ENCODE measurements at regions not wholly inside any gene's neighbourhood (a gene's known extent, or its start where the extent isn't known, plus 50 kb on each side); places are given as distances from the start of the nearest gene placed in this dataset.
"Not testable (repeated sequence)": the region's sequence is repeated elsewhere in the genome, so short reads cannot be mapped to it uniquely, and the experiment has no call there.

DNA sequence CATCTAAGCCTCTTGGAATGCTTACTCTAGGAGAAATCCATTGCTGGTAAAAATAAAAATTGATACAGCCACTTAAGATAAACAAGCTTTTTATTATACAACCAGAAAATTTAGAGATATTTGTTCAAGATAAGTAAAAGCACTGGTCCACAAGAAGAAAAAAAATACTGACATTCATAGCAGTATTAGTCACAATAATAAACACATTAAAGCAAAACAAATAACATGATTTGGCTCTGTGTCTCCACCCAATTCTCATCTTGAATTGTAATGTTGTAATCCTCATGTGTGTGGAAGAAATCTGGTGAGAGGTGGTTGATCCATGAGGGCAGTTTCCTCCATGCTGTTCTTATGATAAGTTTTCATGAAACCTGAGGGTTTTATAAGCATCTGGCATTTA lies 1093.5 kb upstream of the ADGRB3 start:
- Histone ChIP-seq H3K27ac (no peak overlapping the region), H3K4me3 (no peak overlapping the region)

DNA sequence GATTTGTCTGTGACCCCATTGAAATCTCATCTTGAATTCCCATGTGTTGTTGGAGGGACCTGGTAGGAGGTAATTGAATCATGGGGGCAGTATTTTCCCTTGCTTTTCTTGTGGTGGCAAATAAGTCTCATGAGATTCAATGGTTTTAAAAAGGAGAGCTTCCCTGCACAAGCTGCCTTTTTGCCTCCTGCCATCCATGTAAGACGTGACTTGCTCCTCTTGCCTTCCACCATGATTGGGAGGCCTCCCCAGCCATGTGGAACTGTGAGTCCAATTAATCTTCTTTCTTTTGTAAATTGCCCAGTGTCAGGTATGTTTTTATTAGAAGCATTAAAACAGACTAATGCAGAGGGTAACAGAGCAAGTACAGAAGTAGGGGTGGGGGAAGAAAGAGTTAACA lies 1097.0 kb upstream of the ADGRB3 start:
- Histone ChIP-seq H3K4me3 (no peak overlapping the region), H3K27ac (no peak overlapping the region)

DNA sequence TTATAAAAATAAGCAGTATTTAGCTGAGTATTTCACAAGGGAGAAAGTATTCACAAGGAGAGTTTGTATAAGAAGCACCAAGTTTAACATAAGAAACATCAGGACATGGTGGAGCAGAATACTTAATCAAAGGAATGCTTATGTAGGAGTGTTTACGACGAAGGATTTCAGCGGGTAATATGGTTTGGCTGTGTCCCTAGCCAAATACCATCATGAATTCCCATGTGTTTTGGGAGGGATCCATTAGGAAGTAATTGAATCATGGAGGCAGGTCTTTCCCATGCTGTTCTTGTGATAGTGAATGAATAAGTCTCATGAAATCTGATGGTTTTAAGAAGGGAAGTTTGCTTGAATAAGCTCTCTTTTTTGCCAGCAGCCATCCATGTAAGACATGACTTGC lies 1099.1 kb upstream of the ADGRB3 start:
- Histone ChIP-seq H3K4me3 (no peak overlapping the region), H3K27ac (no peak overlapping the region)

DNA sequence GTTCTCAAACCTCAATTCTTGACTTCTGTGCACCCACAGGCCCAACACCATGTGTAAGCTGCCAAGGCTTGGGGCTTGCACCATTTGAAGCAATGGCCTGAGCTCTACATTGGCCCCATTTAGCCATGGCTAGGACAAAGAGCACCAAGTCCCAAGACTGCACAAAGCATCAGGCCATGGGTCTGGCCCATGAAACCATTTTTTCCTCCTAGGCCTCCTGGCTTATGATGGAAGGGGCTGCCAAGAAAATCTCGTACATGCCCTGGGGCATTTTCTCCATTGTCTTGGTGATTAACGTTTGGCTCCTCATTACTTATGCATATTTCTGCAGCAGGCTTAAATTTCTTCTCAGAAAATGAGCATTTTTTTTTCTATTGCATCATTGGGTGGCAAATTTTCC lies 1128.7 kb upstream of the ADGRB3 start:
- H3K27ac ChIP-seq: no peak overlapping the region

DNA sequence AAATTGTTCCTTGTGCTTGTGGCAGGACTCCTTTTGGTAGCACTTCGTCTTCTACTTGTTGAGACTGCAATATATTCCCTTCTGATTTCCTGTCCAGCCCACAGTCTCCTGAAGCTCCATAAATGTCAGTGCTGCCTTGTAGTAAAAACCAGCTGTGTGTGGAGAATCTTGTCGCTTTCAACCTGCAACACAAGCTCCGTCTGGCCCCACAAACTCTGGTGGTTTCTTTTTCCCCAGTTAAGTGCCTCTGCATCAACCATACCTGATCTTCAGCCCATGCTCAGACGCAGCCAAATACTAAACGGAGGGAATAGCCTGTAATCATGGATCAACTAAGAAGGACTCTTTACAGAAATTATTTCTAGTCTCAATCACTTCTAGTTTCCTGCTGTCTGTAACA lies 1133.3 kb upstream of the ADGRB3 start:
- H3K27ac ChIP-seq: no peak overlapping the region
- no peak overlapping the region for H3K4me3 ChIP-seq

More for the DNA sequence above, 1128.7 kb upstream of the ADGRB3 start:
- H3K4me3 ChIP-seq: no peak overlapping the region

DNA sequence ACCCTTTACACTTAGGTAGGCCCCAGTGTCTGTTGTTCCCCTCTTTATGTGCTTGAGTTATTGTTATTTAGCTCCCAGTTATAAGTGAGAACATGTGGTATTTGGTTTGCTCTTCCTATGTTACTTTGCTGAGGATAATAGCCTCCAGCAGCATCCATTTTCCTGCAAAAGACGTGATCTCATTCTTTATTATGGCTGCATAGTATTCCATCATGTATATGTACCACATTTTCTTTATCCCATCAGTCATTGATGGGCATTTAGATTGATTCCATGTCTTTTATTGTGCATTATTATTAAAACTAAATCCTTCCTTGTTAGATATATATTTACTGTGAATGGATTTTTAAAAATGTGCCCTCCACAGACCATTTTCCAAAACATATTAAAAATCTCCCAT lies 1137.3 kb upstream of the ADGRB3 start:
- Histone ChIP-seq H3K4me3 (no peak overlapping the region), H3K27ac (no peak overlapping the region)

DNA sequence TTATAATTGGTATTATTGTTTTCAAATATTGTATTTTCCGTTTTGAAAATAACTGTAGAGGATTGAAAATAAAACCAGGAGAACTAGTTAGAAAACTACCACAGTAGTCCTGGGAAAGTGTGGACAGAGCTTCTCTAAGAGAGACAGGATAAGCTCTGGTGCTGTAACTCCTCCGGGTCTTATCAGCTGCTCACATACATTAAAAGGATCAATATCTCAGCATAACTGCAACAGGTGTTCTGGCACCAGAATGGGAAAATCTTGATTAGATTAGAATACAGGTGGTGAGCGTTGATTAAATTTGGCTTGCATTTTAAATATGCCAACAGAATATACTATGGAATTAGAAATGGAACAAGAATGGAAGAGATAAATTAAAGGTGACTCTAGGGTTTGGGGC lies 1138.9 kb upstream of the ADGRB3 start:
- H3K4me3 ChIP-seq: no peak overlapping the region
- H3K27ac ChIP-seq: no peak overlapping the region

DNA sequence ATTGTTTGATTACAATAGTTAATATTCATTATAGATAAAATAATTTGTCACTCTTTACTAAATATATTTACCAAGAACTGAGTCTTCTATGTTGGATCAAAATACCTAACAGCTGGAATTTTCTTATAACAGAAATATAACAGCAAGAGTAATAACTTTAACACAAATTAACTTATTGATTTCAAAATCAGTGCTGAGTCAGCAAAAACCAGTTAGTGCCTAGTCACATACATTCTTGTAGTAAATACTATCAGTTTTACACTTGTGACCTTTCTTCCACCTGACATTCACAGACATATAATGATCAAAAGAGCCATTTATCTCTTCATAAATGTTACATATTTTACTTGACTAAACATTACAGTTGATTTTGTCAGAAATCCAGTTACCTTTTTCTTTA lies 1141.4 kb upstream of the ADGRB3 start:
- H3K27ac ChIP-seq: no peak overlapping the region

DNA sequence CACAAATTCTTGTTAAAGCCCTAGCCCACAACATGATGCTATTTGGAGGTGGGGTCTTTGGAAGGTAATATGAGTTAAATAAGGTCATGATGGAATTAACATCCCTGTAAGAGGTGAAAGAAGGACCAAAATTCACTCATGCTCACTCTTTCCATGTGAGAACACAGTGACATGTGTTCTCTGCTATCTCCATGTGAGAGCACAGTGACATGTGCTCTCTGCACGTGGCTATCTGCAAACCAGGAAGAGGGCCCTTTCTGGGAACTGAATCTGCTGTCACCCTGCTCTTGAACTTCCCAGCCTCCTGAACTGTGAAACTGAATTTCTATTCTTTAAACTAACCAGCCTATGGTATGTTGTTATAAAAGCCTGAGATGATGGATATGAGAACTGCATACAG lies 1159.4 kb upstream of the ADGRB3 start:
- H3K4me3 ChIP-seq: no peak overlapping the region
- H3K27ac ChIP-seq: no peak overlapping the region

More for the DNA sequence above, 1141.4 kb upstream of the ADGRB3 start:
- H3K4me3 ChIP-seq: no peak overlapping the region

DNA sequence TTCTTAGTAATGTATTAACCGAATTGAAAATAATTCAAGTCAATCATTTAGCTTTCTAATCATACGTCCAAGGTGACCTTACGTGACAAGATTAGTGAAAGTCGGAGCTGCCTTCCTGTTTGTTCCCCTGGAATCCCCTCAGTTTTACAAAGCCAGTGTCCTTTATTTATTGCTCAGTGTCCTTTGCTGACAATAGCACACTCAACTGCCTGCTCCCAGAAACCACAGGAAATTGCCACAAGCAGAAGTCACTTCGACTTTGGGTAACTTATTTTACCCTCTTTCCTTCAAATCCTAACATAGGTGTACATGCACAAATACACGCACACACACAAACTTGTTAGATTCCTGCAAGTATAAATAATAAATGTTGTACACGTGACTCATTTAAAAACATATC lies 1167.7 kb upstream of the ADGRB3 start:
- H3K27ac ChIP-seq: no peak overlapping the region
- no peak overlapping the region for H3K4me3 ChIP-seq

DNA sequence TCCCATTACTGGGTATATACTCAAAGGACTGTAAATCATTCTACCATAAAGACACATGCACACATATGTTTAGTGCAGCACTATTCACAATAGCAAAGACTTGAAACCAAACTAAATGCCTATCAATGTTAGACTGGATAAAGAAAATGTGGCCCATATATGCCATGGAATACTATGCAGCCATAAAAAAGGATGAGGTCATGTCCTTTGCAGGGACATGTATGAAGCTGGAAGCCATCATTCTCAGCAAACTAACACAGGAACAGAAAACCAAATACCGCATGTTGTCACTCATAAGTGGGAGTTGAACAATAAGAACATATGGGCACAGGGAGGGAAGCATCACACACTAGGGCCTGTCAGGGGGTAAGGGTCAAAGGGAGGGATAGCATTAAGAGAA lies 1172.4 kb upstream of the ADGRB3 start:
- H3K27ac ChIP-seq, H3K4me3 ChIP-seq: not testable (repeated sequence)

DNA sequence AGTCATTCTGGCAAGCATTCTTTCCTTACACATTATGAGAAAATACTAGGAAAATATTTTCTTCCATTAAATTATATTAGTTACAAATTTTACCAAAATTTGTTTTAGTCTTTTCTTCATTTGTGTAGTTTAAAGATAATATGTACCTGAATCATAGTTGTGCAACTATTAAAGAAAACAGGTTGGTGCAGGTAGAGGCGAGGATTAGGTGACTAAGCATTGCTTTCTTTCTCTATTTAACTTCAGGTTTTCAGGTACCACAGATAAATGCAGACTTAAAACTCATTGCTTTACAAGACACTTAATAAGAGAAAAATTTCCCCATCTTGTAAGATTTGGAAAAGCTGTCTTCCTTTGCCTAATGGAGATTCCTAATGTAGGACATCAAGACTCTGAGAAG lies 1175.5 kb upstream of the ADGRB3 start:
- H3K4me3 ChIP-seq: no peak overlapping the region
- H3K27ac ChIP-seq: no peak overlapping the region

DNA sequence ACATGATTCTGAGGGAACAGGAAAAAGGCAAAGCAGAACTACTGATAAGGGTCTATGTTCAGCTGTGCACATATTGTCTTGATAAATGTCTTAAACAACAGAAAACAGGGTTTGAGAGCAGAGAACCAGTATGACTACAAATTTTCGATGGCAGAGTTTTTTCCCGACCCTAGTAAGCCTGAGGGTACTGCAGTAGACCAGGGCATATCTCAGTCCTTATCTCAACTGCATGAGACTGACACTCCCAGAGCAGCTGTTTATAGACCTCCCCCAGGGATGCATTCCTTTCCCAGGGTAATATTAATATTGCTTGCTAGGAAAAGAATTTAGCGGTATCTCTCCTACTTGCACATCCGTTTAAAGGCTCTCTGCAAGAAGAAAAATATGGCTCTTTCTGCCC lies 1176.8 kb upstream of the ADGRB3 start:
- Histone ChIP-seq H3K4me3 (no peak overlapping the region), H3K27ac (no peak overlapping the region)

DNA sequence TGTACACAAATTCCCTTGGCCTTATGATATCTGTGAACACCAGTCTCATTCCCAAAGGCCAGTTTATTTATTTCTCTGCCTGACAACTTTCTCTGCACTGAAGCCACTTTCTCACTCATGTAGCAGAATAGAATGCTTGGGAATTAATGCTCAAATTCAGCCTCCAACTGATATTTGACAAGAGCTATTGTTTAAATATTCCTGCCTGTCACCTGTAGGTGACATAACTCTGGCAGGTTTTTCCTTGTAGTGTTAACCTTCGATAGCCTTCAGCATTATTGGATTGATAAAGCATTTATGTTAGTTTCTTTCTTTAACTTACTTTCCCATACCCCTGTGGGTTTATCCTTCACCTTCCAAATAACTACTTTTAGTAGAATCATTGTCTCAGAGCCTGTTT lies 1183.2 kb upstream of the ADGRB3 start:
- H3K4me3 ChIP-seq: no peak overlapping the region
- no peak overlapping the region for H3K27ac ChIP-seq

DNA sequence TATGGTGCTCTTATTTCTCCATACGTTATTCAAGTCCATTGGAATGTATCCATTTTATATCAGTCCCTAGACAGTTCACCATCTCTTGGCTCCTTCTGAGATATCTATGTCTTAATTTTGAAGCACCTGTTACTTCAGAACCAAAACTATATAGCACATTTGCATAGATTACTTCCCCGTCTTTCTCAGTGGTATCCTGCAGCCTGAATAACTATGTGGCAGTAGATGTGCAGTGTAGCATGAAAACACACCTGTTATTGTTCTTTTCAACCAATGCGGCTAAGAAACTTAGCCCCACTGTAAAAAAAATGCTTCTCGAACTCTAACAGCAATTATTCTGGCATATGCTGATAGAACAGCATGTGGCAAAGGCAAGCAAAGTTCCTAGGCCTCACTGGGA lies 1184.4 kb upstream of the ADGRB3 start:
- H3K4me3 ChIP-seq: no peak overlapping the region
- no peak overlapping the region for H3K27ac ChIP-seq

DNA sequence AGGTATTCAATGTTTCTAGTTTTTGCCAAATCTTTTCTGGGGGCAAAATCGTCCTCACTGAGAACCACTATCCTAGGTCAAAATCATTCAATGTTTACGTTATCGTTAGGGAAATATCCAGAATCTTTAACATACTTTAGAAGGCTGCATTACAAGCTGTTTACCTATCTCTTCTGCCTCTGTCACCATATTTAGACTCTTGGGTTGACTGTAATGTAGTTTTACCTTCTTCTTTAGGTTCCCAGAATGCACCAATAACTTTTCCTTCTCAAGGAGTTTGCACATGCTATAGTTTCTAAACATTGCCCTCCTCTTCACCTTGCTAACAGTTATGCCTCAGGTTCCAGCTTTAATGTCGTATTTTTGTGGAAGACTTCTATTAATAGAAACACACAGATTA lies 1185.5 kb upstream of the ADGRB3 start:
- Histone ChIP-seq H3K4me3 (no peak overlapping the region), H3K27ac (no peak overlapping the region)

DNA sequence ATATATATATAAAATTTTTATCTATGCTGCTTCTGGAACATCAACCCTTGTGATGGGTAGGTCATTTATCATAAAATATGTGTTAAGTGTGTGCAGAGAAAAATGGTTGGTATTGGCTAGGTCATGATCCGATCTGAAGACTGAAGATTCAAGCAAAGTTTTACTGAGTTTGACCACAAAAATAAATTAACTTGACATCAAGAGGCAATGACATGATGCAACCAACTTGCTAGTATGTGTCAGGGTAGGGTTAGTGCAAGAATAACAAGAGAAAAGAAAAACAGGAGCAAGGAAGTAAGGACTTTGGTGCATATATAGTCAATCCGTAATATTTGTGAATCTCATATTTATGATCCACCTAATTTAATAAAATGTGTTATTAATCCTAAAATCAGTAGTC lies 1202.0 kb upstream of the ADGRB3 start:
- H3K27ac ChIP-seq: no peak overlapping the region
- no peak overlapping the region for H3K4me3 ChIP-seq

DNA sequence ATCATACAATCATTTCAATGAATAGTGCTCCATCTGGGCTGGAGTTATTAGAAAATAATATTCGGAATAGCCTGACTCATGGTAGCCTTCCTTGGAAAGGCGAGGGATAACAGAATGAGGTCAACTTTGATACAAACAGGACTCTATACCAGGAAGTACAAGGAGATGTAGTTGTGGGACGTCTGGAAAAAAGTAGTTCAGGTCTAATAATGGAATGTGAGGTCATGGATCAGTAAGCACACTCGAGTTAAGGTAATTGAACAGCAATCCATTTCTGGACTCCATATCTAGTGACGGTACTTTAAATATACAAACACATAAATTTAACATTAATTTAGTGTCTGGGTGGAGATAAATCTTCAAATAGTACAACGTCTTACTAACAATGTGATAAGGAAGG lies 1204.0 kb upstream of the ADGRB3 start:
- H3K4me3 ChIP-seq: no peak overlapping the region
- H3K27ac ChIP-seq: no peak overlapping the region

DNA sequence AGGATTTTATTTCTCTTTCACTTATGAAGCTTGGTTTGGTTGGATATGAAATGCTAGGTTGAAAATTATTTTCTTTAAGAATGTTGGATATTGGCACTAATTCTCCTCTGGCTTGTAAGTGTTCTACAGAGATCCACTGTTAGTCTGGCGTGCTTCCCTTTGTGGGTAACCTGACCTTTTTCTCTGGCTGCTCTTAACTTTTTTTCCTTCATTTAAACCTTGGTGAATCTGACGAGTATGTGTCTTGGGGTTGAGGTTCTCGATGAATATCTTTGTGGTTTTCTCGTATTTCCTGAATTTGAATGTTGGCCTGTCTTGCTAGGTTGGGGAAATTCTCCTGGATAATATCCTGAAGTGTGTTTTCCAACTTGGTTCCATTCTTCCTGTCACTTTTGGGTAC lies 1208.4 kb upstream of the ADGRB3 start:
- H3K27ac ChIP-seq, H3K4me3 ChIP-seq: not testable (repeated sequence)

DNA sequence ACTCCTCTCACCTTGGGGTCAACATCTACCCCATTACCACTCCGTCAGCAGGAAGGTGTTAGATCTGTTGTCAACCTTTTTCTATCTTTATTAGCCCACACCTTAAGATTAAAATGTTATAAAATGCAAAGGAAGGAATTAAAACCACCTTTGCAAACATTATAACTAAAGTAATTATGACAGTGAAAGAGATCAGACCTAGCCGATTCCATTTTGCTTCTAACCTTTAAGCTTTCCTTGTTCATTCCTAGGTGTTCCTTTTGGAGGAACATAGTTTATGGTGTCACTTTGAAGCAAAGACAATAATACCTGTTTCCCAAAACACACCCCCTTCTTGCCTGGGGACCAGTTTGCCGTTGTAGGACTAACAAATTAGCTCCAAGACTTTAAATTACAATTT lies 1223.0 kb upstream of the ADGRB3 start:
- no peak overlapping the region for H3K4me3 ChIP-seq
- no peak overlapping the region for H3K27ac ChIP-seq

DNA sequence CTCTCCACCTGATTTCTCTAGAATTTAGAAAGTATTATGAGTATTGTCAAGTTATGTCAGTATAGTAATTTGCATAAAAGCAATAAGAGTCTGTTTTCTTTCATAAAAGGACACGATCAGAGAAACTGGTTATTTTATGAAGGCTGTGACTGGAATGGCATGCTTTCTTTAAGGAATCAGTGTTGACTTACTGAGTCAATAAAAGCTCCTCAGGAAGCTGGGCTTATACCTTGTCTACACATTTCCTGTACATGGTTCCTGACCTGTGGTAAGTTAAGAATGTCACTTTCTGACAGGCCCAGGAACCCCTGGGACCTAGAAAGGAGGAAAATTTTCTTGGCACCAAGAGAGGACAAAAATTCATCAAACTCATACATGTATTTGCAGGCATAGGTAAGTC lies 1224.0 kb upstream of the ADGRB3 start:
- Histone ChIP-seq H3K27ac (no peak overlapping the region), H3K4me3 (no peak overlapping the region)

DNA sequence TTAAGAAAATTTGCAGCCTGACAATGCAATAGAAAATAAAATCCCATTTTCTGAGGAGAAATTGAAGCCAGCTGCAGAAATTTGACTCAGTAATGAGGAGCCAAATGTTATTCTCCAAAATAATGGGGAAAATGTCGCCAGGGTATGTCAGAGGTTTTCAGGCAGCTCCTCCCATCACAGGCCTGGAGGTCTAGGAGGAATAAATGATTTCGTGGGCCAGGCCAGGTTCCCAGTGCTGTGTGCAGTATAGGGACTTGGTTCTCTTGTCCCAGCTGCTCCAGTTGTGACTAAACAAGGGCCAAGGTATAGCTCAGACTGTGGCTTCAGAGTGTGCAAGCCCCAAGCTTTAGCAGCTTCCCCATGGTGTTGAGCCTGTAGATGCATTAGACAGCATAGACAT lies 1240.8 kb upstream of the ADGRB3 start:
- no peak overlapping the region for H3K4me3 ChIP-seq
- H3K27ac ChIP-seq: no peak overlapping the region

DNA sequence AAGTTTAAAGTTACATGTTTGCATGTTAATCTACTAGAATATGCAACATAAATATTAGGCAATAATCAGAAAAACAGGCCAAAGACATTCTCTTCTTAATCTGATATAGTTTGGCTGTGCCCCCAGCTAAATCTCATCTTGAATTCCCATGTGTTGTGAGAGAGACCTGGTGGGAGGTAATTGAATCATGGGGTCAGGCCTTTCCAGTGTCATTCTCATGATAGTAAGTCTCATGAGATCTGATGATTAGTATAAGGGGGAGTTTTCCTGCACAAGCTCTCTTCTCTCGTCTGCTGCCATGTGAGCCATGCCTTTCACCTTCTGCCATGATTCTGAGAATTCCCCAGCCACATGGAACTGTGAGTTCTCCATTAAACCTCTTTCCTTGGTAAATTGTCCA lies 1241.7 kb upstream of the ADGRB3 start:
- no peak overlapping the region for H3K4me3 ChIP-seq
- no peak overlapping the region for H3K27ac ChIP-seq
